MCF 10A (cell line): ENCODE measurements at regions not wholly inside any gene's neighbourhood (a gene's known extent, or its start where the extent isn't known, plus 50 kb on each side); places are given as distances from the start of the nearest gene placed in this dataset.

ENCODE experiments used
- BruUV-seq: library from RNA; stranded (reverse); fragments of 400-500 nt; replicated peaks from 2 replicates; lab custom pipeline; 2021; lab: Mats Ljungman, UMichigan
- CTCF ChIA-PET: fragments of 300-600 bp; sonication (Branson Sonifier 250); formaldehyde crosslinking; extraction: SDS; loops from one replicate; lab custom pipeline; 2021; ENCODE audit warnings: antibody characterized with exemption, inconsistent platforms; lab: Yijun Ruan, JAX
- POLR2A ChIA-PET: fragments of 300-600, 350-650 bp; sonication (Branson Sonifier 250); formaldehyde crosslinking; extraction: SDS; loops from one replicate; lab custom pipeline; 2020; ENCODE audit warnings: antibody characterized with exemption, inconsistent platforms; lab: Yijun Ruan, JAX
- DNase-seq: peaks from one replicate; pipeline ENCODE4 v3.0.0-alpha.2; 2018; ENCODE audit not compliant: unreplicated experiment
- H3K27ac Mint-ChIP-seq: one replicate; pipeline ENCODE4 v1.8.0; 2022; ENCODE audit warnings: mild to moderate bottlenecking, low read depth, mixed read lengths; ENCODE audit not compliant: unreplicated experiment
- H3K27me3 Mint-ChIP-seq: one replicate; pipeline ENCODE4 v1.8.0; 2022; ENCODE audit warnings: mixed read lengths; ENCODE audit not compliant: insufficient read depth, unreplicated experiment
- H3K36me3 Mint-ChIP-seq: one replicate; pipeline ENCODE4 v1.8.0; 2022; ENCODE audit warnings: mild to moderate bottlenecking, moderate library complexity, mixed read lengths; ENCODE audit not compliant: insufficient read depth, unreplicated experiment
- H3K4me1 Mint-ChIP-seq: one replicate; pipeline ENCODE4 v1.8.0; 2022; ENCODE audit warnings: mixed read lengths; ENCODE audit not compliant: insufficient read depth, unreplicated experiment
- H3K4me3 Mint-ChIP-seq: one replicate; pipeline ENCODE4 v1.8.0; 2022; ENCODE audit warnings: mild to moderate bottlenecking, moderate library complexity, mixed read lengths; ENCODE audit not compliant: unreplicated experiment
- H3K9me3 Mint-ChIP-seq: one replicate; pipeline ENCODE4 v1.8.0; 2022; ENCODE audit warnings: mixed read lengths; ENCODE audit not compliant: unreplicated experiment
- CTCF ChIP-seq: fragments of 200-600 bp; IDR thresholded peaks from one replicate; pipeline ENCODE4 v1.8.0; 2022; ENCODE audit warnings: antibody characterized with exemption, mild to moderate bottlenecking; ENCODE audit not compliant: unreplicated experiment
- intact Hi-C: fragments of 100-400 bp; cut with micrococcal nuclease; formaldehyde crosslinking; loops from 2 replicates; pipeline ENCODE4 v1.14.1; 2022

- ChIA-PET POLR2A (no interaction called here), CTCF (interaction anchor here (0.7 to 1.1 kb wide), 2 partner anchors 19 to 530 kb away, joined by 3 to 4 read pairs; no protein-coding TSS in a partner anchor)
- no peak for TF ChIP-seq CTCF
- H3K36me3 Mint-ChIP-seq = no peaks in the 10 kb centered on the region
- no TSS peak for BruUV-seq
- DNase-seq = no peak
- H3K27ac Mint-ChIP-seq = no peak overlapping the region
- no peaks in the 10 kb centered on the region for H3K4me1 Mint-ChIP-seq
- H3K27me3 Mint-ChIP-seq = no peaks in the 10 kb centered on the region
- intact Hi-C loops = no loop called here
- no peak overlapping the region for H3K4me3 Mint-ChIP-seq
- no peaks in the 10 kb centered on the region for H3K9me3 Mint-ChIP-seq
These were observed 475.9 kb downstream of the SQOR start for GRCh38 chr15:46110755-46111154.

GRCh38 chr15:46111730-46112129 is 476.9 kb downstream of the SQOR start:
- POLR2A ChIA-PET = no interaction called here
- no peaks in the 10 kb centered on the region for H3K27me3 Mint-ChIP-seq

GRCh38 chr15:46117071-46117470 is 482.2 kb downstream of the SQOR start:
- Mint-ChIP-seq H3K9me3 (no peaks in the 10 kb centered on the region), H3K36me3 (no peaks in the 10 kb centered on the region), H3K27me3 (no peaks in the 10 kb centered on the region), H3K4me3 (no peak overlapping the region), H3K27ac (no peak overlapping the region), H3K4me1 (no peaks in the 10 kb centered on the region)
- intact Hi-C loops = no loop called here
- no TSS peak for BruUV-seq
- ChIA-PET CTCF (no interaction called here), POLR2A (no interaction called here)
- DNase-seq = no peak
- no peak for TF ChIP-seq CTCF

More at GRCh38 chr15:46111730-46112129, 476.9 kb downstream of the SQOR start:
- no TSS peak for BruUV-seq
- no peak overlapping the region for H3K27ac Mint-ChIP-seq
- CTCF ChIA-PET = interaction anchor here (1.1 kb wide), 1 partner anchor 20 kb away, joined by 4 read pairs; no protein-coding TSS in a partner anchor
- H3K4me3 Mint-ChIP-seq = no peak overlapping the region
- H3K4me1 Mint-ChIP-seq = no peaks in the 10 kb centered on the region
- no peak for DNase-seq
- intact Hi-C loops = no loop called here
- no peaks in the 10 kb centered on the region for H3K9me3 Mint-ChIP-seq
- no peak for TF ChIP-seq CTCF
- H3K36me3 Mint-ChIP-seq = no peaks in the 10 kb centered on the region

- no peak overlapping the region for H3K27ac Mint-ChIP-seq
- no peaks in the 10 kb centered on the region for H3K36me3 Mint-ChIP-seq
- no peaks in the 10 kb centered on the region for H3K27me3 Mint-ChIP-seq
- no peak for TF ChIP-seq CTCF
- ChIA-PET POLR2A (no interaction called here), CTCF (no interaction called here)
- no peak for DNase-seq
- H3K9me3 Mint-ChIP-seq = peaks cover 19% of the 10 kb centered on the region
- no peak overlapping the region for H3K4me3 Mint-ChIP-seq
- BruUV-seq = no TSS peak
- H3K4me1 Mint-ChIP-seq = no peaks in the 10 kb centered on the region
- intact Hi-C loops = no loop called here
These were observed 485.9 kb downstream of the SQOR start for GRCh38 chr15:46120713-46121112.
